ENCODE measurements at regions not wholly inside any gene's neighbourhood (a gene's known extent, or its start where the extent isn't known, plus 50 kb on each side); places are given as distances from the start of the nearest gene placed in this dataset.

DNA sequence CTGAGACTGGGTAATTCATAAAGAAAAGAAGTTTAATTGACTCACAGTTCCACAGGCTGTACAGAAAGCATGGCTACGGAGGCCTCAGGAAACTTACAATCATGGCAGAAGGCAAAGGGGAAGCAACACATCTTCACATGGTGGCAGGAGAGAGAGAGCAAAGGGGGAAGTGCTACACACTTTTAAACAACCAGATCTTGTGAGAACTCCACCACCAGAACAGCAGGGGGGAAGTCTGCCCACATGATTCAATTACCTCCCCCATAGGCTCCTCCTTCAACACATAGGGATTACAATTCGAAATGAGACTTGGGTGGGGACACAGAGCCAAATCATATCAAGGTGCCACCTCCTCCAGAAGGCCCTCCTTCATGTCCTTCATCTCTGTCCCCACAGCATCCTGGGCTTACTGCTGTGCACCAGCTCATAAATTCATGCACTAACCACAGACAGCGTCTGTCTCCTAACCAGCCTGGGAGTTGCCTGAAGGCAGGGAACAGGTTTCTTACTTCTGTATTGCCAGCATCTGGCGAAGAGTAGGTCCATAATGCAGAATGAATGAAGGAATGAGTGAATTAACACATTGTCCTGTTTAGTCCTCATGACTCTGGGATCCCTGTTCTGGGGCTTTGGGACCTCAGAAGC, 74.4 kb downstream of the WSB1 start (continued):
- TF ChIP-seq, protein P1, sequence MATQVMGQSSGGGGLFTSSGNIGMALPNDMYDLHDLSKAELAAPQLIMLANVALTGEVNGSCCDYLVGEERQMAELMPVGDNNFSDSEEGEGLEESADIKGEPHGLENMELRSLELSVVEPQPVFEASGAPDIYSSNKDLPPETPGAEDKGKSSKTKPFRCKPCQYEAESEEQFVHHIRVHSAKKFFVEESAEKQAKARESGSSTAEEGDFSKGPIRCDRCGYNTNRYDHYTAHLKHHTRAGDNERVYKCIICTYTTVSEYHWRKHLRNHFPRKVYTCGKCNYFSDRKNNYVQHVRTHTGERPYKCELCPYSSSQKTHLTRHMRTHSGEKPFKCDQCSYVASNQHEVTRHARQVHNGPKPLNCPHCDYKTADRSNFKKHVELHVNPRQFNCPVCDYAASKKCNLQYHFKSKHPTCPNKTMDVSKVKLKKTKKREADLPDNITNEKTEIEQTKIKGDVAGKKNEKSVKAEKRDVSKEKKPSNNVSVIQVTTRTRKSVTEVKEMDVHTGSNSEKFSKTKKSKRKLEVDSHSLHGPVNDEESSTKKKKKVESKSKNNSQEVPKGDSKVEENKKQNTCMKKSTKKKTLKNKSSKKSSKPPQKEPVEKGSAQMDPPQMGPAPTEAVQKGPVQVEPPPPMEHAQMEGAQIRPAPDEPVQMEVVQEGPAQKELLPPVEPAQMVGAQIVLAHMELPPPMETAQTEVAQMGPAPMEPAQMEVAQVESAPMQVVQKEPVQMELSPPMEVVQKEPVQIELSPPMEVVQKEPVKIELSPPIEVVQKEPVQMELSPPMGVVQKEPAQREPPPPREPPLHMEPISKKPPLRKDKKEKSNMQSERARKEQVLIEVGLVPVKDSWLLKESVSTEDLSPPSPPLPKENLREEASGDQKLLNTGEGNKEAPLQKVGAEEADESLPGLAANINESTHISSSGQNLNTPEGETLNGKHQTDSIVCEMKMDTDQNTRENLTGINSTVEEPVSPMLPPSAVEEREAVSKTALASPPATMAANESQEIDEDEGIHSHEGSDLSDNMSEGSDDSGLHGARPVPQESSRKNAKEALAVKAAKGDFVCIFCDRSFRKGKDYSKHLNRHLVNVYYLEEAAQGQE (IDR thresholded peaks at IDR 0.05; ENCODE audit: low read depth) = no peak
- TF ChIP-seq CBX3 (IDR thresholded peaks at IDR 0.05; ENCODE audit: low read depth) = no peak
- TF ChIP-seq POLR2A (IDR thresholded peaks at IDR 0.05; ENCODE audit: borderline replicate concordance, extremely low read depth, insufficient read depth, insufficient read length) = no peak
- no peak for TF ChIP-seq EGR1 (IDR thresholded peaks at IDR 0.05; ENCODE audit: low read depth)
- TF ChIP-seq, protein P2, sequence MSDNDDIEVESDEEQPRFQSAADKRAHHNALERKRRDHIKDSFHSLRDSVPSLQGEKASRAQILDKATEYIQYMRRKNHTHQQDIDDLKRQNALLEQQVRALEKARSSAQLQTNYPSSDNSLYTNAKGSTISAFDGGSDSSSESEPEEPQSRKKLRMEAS (IDR thresholded peaks at IDR 0.05) = no peak
- TF ChIP-seq ELF1 (IDR thresholded peaks at IDR 0.05; ENCODE audit: borderline replicate concordance, low read depth) = no peak
- TF ChIP-seq ZFX (IDR thresholded peaks at IDR 0.05) = no peak
- TF ChIP-seq, protein P3, sequence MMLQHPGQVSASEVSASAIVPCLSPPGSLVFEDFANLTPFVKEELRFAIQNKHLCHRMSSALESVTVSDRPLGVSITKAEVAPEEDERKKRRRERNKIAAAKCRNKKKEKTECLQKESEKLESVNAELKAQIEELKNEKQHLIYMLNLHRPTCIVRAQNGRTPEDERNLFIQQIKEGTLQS (IDR thresholded peaks at IDR 0.05) = no peak
- TF ChIP-seq EZH2 (IDR thresholded peaks at IDR 0.05) = no peak

DNA sequence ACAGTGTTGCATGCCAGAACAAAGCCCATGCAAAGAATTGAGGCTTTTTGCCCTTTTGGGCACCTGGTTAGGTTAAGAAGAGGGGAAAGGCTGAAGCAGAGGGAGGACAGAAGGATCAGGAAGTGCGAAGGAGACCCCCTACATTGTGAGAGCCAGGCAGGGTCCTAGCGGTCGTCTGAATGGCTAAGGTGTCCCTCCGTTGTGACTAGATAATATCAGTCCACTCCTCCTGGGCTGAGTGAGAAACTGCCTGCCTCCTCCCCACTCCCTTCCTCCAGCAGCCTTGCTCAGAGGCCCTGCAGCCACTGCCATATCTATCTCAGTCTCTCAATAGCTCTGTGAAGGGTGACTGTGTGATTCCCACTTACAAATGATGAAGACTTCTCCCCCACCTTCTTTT, 75.1 kb downstream of the WSB1 start:
- no peak for DNase-seq (ENCODE audit: low read depth, low spot score)
- Histone ChIP-seq H3K4me2 (ENCODE audit: low read length) (no peak overlapping the region), H3K9me3 (ENCODE audit: control insufficient read depth in 1 of 2, insufficient read depth in 1 of 2, low read depth in 1 of 2, low read length in 2 of 2) (peaks cover 0 to 5% of the 10 kb centered on the region in 2 experiments; a peak in 1 of 4 replicates), H3K27ac (ENCODE audit: low read depth, low read length) (no peak overlapping the region), H3K79me2 (ENCODE audit: insufficient read depth, low read length) (no peaks in the 10 kb centered on the region), H3K4me1 (ENCODE audit: control insufficient read depth in 1 of 2, insufficient read depth in 2 of 2, low read length in 2 of 2) (no peaks in the 10 kb centered on the region), H2AFZ (ENCODE audit: low read depth, low read length, poor library complexity, severe bottlenecking) (no peak overlapping the region), H3K9me2 (ENCODE audit: insufficient read depth) (no peaks in the 10 kb centered on the region), H3K9ac (ENCODE audit: low read length) (no peak overlapping the region), H3K27me3 (ENCODE audit: insufficient read depth, low read length) (no peaks in the 10 kb centered on the region), H4K20me1 (ENCODE audit: insufficient read depth) (no peaks in the 10 kb centered on the region), H3K36me3 (ENCODE audit: control insufficient read depth in 1 of 2, insufficient read depth in 2 of 2, low read length in 2 of 2) (no peaks in the 10 kb centered on the region), H3K4me3 (replicated peaks in 1 of 2; ENCODE audit: low read depth in 1 of 2, low read length in 2 of 2) (no peak overlapping the region)
- RAD21 ChIA-PET (ENCODE audit: low non-redundant PET in 1 of 2, low total read pairs in 2 of 2, uncharacterized antibody in 2 of 2, unreplicated experiment in 2 of 2) = no interaction called here
- POLR2A ChIA-PET = no interaction called here
- no TSS peak for BruUV-seq (replicated peaks)
- TF ChIP-seq ELF1 (IDR thresholded peaks at IDR 0.05; ENCODE audit: borderline replicate concordance, low read depth) (no peak), FOSL1 (IDR thresholded peaks at IDR 0.05; ENCODE audit: low read depth) (no peak), EZH2 (IDR thresholded peaks at IDR 0.05) (no peak), ZNF274 (IDR thresholded peaks at IDR 0.05; ENCODE audit: low read depth, low read length) (no peak)
- intact Hi-C loops (cut with micrococcal nuclease) = no loop called here
- no peak for ATAC-seq
- CTCF ChIA-PET = interaction anchor here (1.0 kb wide), 1 partner anchor 231 kb away, joined by 3 read pairs; no protein-coding TSS in a partner anchor

Measured in HCT116 (cell line).